GM21717 (cell line): ENCODE measurements at regions not wholly inside any gene's neighbourhood (a gene's known extent, or its start where the extent isn't known, plus 50 kb on each side); places are given as distances from the start of the nearest gene placed in this dataset.
"Not testable (repeated sequence)": the region's sequence is repeated elsewhere in the genome, so short reads cannot be mapped to it uniquely, and the experiment has no call there.

Source experiments
- ATAC-seq: cut with Tn5 transposase; IDR thresholded peaks from one replicate; pipeline ENCODE4 v1.9.1; 2021; ENCODE audit warnings: mild to moderate bottlenecking, moderate library complexity; ENCODE audit not compliant: unreplicated experiment

- no peak for ATAC-seq
These were observed 57.1 kb upstream of the KCTD7 start for GRCh38 chr7:66571568-66571967.

GRCh38 chr7:66573782-66574495, 54.7 kb upstream of the KCTD7 start:
- ATAC-seq, result not testable (repeated sequence)

DNA sequence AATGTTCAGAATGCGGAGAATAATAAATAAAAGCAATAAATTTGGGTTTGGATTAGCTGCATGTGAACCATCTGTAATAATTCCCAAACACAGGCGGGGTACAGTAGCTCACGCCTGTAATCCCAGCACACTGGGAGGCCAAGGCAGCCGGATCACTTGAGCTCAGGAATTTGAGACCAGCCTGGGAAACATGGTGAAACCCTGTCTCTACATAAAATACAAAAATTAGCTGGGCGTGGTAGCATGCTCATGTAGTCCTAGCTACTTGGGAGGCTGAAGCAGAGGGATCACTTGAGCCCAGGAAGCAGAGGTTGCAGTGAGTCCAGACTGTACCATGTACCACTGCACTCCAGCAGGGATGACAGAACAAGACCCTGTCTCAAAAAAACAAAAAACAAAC, 53.9 kb upstream of the KCTD7 start:
- not testable (repeated sequence) for ATAC-seq

DNA sequence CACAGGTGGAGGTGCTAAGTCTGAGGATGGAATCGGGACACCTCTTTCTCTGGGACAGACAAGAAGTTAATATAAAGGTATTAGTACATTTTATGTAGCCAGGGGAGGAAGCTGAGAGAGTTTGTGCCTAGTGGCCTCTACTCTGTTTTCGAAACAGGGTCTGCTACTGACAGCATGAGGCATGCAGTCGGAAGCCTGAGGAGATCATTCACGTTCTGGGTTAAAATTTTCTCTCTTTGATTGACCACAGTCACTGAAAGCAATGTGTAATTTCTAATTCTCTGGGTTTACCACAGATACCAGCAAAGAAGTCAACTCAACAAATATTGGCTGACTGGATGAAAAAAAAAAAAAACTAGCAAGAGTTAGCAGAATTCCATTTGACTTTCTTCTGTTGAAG, 53.3 kb upstream of the KCTD7 start:
- ATAC-seq, result no peak

- no peak for ATAC-seq
These were observed 52.0 kb upstream of the KCTD7 start for GRCh38 chr7:66576646-66577045.
